Endothelial cell of umbilical vein (primary cell): ENCODE measurements at regions not wholly inside any gene's neighbourhood (a gene's known extent, or its start where the extent isn't known, plus 50 kb on each side); places are given as distances from the start of the nearest gene placed in this dataset.

Experiments used
- BruUV-seq: library from RNA; stranded (reverse); fragments of 400-500 nt; replicated peaks from 2 replicates; lab custom pipeline; 2021; lab: Mats Ljungman, UMichigan
- CTCF ChIA-PET: fragments of 300-600, 350-600 bp; sonication (Branson Sonifier 250); formaldehyde crosslinking; loops from one replicate; lab custom pipeline; 2021; ENCODE audit warnings: antibody characterized with exemption, inconsistent platforms; lab: Charles Lee
- POLR2A ChIA-PET: fragments of 300-600, 350-600 bp; sonication (Branson Sonifier 250); formaldehyde crosslinking; loops from one replicate; lab custom pipeline; 2021; ENCODE audit warnings: antibody characterized with exemption, inconsistent platforms; lab: Charles Lee
- DNase-seq: peaks from one replicate; pipeline ENCODE4 v3.0.0-alpha.2; 2011; ENCODE audit warnings: low read depth, low spot score
- FAIRE-seq: peaks from 2 replicates; lab custom pipeline; 2011; peaks lifted over from hg19 to GRCh38; lab: Jason Lieb, UNC
- H2AFZ ChIP-seq: 2 replicates; pipeline ENCODE4 v1.6.0; 2012; ENCODE audit warnings: low read depth, low read length, control low read depth, inconsistent platforms
- H3K27ac ChIP-seq: 2 replicates; pipeline ENCODE4 v1.5.1; 2011; ENCODE audit warnings: low read depth, mild to moderate bottlenecking, control low read depth, low read length, moderate library complexity; ENCODE audit not compliant: insufficient read depth
- H3K27me3 ChIP-seq, 2 experiments: 2 replicates each; pipeline versions ENCODE4 v1.6.0 to v1.6.1; 2011; ENCODE audit warnings: low read length in 2 of 2, mixed read lengths in 1 of 2; ENCODE audit not compliant: control insufficient read depth in 2 of 2, insufficient read depth in 2 of 2
- H3K36me3 ChIP-seq, 2 experiments: 2 replicates in 1 of 2; 3 replicates in 1 of 2; pipeline ENCODE4 v1.5.1; 2011; ENCODE audit warnings: low read length in 2 of 2, mild to moderate bottlenecking in 1 of 2, moderate library complexity in 1 of 2; ENCODE audit not compliant: control insufficient read depth in 2 of 2, insufficient read depth in 2 of 2; ENCODE audit errors: extremely low read depth in 1 of 2
- H3K4me1 ChIP-seq: 3 replicates; pipeline ENCODE4 v1.5.1; 2011; ENCODE audit warnings: mild to moderate bottlenecking, low read length; ENCODE audit not compliant: control insufficient read depth, insufficient read depth; ENCODE audit errors: extremely low read depth
- H3K4me2 ChIP-seq: 2 replicates; pipeline ENCODE4 v1.6.1; 2011; ENCODE audit warnings: low read length, control low read depth, mixed read lengths; ENCODE audit not compliant: insufficient read depth
- H3K4me3 ChIP-seq, 3 experiments: fragments of 200-600 bp in 1 of 3; sonication (generic), shearing (Covaris generic) in 1 of 3; replicated peaks in 1 of 3; 2 replicates each; pipeline ENCODE4 v1.5.1; 2011 to 2016; ENCODE audit warnings: control low read depth in 3 of 3, low read length in 3 of 3, mild to moderate bottlenecking in 2 of 3, inconsistent platforms in 1 of 3, low read depth in 1 of 3, moderate library complexity in 1 of 3; ENCODE audit not compliant: insufficient read depth in 1 of 3
- H3K79me2 ChIP-seq: 2 replicates; pipeline ENCODE4 v1.6.0; 2012; ENCODE audit warnings: low read length, inconsistent platforms; ENCODE audit not compliant: control insufficient read depth, insufficient read depth
- H3K9ac ChIP-seq: replicated peaks from 2 replicates; pipeline ENCODE3; 2011; ENCODE audit warnings: low read length, control low read depth; ENCODE audit not compliant: insufficient read depth; ENCODE audit errors: extremely low read depth
- H3K9me1 ChIP-seq: replicated peaks from 3 replicates; pipeline ENCODE4 v1.6.0; 2011; ENCODE audit warnings: mild to moderate bottlenecking, low read length; ENCODE audit not compliant: control insufficient read depth, insufficient read depth; ENCODE audit errors: extremely low read depth
- H3K9me3 ChIP-seq: replicated peaks from 2 replicates; pipeline ENCODE4 v1.5.1; 2012; ENCODE audit warnings: low read length, inconsistent platforms; ENCODE audit not compliant: control insufficient read depth, insufficient read depth
- H4K20me1 ChIP-seq: replicated peaks from 2 replicates; pipeline ENCODE3; 2011; ENCODE audit warnings: mild to moderate bottlenecking, low read length; ENCODE audit not compliant: control insufficient read depth, insufficient read depth; ENCODE audit errors: extremely low read depth
- EZH2 ChIP-seq: IDR thresholded peaks from 2 replicates; pipeline ENCODE4 v1.6.1; 2012; ENCODE audit warnings: borderline replicate concordance, low read depth, mild to moderate bottlenecking, moderate library complexity, low read length, inconsistent platforms; ENCODE audit not compliant: severe bottlenecking
- FOS ChIP-seq: IDR thresholded peaks from 2 replicates; pipeline ENCODE4 v1.6.1; 2011; ENCODE audit warnings: mild to moderate bottlenecking, low read length, moderate library complexity, borderline replicate concordance; ENCODE audit not compliant: insufficient read depth
- JUN ChIP-seq: IDR thresholded peaks from 2 replicates; pipeline ENCODE4 v1.6.1; 2011; ENCODE audit warnings: borderline replicate concordance, low read depth; ENCODE audit not compliant: insufficient read length, insufficient read depth
- MYC ChIP-seq: IDR thresholded peaks from one replicate; pipeline ENCODE4 v1.6.1; 2011; ENCODE audit warnings: mild to moderate bottlenecking, low read depth, low read length
- POLR2A ChIP-seq: IDR thresholded peaks from 2 replicates; pipeline ENCODE4 v1.6.1; 2012; ENCODE audit warnings: low read depth, mild to moderate bottlenecking, control low read depth, low read length
- dilution Hi-C: fragments of 300-500 bp; cut with MboI; formaldehyde crosslinking; loops from one replicate; pipeline ENCODE4 v1.15.0; 2019; ENCODE audit warnings: low sequenced_read_pairs; ENCODE audit not compliant: extremely low pct_ligation_motif_present
- intact Hi-C: fragments of 100-400 bp; cut with micrococcal nuclease; formaldehyde crosslinking; loops from one replicate; pipeline ENCODE4 v1.10.0; 2022
- TF ChIP-seq, protein P1 (sequence below): IDR thresholded peaks from 2 replicates; pipeline ENCODE4 v1.6.1; 2011; ENCODE audit not compliant: insufficient read depth, insufficient read length
- TF ChIP-seq, protein P2 (sequence below), 2 donors: IDR thresholded peaks; 1 replicate in 1 of 2; 2 replicates in 1 of 2; pipeline ENCODE4 v1.5.1; 2011; ENCODE audit warnings: low read length in 2 of 2, mild to moderate bottlenecking in 2 of 2, moderate library complexity in 2 of 2, control low read depth in 1 of 2, inconsistent platforms in 1 of 2, low read depth in 1 of 2; ENCODE audit not compliant: insufficient read depth in 1 of 2; ENCODE audit errors: extremely low read depth in 1 of 2

DNA sequence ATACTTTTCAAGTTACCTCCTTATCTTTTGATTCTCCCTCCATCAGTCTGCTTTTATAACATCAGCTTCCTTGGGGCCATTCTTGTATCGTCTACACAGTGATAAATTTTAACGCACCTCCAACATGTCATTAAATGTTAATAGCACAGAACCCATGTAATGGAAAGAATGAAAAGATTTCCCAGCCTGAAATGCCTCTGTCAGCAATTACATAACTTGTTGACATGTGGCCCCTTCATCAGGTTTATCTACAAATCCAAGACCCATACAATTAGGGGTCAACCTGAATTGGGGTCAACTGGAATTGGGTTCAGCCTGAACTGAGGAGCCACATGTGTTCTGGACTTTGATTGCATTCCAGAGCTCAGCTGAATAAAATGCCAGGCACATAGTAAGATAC, 148.2 kb upstream of the KLF7 start:
- BruUV-seq = no TSS peak
- H3K79me2 ChIP-seq = no peaks in the 10 kb centered on the region
- peaks cover 11% of the 10 kb centered on the region for H3K4me1 ChIP-seq
- H3K9ac ChIP-seq = no peak overlapping the region
- dilution Hi-C loops = no loop called here
- no peaks in the 10 kb centered on the region for H4K20me1 ChIP-seq
- no peak overlapping the region for H3K4me2 ChIP-seq
- CTCF ChIA-PET = interaction anchor here (1.2 kb wide), 2 partner anchors 10 to 13 kb away, joined by 3 to 4 read pairs; no protein-coding TSS in a partner anchor
- FAIRE-seq (no peak), DNase-seq (no peak)
- H3K4me3 ChIP-seq = no peak overlapping the region
- POLR2A ChIA-PET = no interaction called here
- intact Hi-C loops = no loop called here
- H3K27me3 ChIP-seq = no peaks in the 10 kb centered on the region
- no peak overlapping the region for H2AFZ ChIP-seq
- no peak overlapping the region for H3K27ac ChIP-seq
- H3K9me1 ChIP-seq = no peaks in the 10 kb centered on the region
- no peaks in the 10 kb centered on the region for H3K9me3 ChIP-seq
- TF ChIP-seq, protein P1, sequence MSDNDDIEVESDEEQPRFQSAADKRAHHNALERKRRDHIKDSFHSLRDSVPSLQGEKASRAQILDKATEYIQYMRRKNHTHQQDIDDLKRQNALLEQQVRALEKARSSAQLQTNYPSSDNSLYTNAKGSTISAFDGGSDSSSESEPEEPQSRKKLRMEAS = no peak
- TF ChIP-seq POLR2A = no peak
- TF ChIP-seq JUN = no peak
- TF ChIP-seq MYC = no peak
- no peak for TF ChIP-seq EZH2
- TF ChIP-seq, protein P2, sequence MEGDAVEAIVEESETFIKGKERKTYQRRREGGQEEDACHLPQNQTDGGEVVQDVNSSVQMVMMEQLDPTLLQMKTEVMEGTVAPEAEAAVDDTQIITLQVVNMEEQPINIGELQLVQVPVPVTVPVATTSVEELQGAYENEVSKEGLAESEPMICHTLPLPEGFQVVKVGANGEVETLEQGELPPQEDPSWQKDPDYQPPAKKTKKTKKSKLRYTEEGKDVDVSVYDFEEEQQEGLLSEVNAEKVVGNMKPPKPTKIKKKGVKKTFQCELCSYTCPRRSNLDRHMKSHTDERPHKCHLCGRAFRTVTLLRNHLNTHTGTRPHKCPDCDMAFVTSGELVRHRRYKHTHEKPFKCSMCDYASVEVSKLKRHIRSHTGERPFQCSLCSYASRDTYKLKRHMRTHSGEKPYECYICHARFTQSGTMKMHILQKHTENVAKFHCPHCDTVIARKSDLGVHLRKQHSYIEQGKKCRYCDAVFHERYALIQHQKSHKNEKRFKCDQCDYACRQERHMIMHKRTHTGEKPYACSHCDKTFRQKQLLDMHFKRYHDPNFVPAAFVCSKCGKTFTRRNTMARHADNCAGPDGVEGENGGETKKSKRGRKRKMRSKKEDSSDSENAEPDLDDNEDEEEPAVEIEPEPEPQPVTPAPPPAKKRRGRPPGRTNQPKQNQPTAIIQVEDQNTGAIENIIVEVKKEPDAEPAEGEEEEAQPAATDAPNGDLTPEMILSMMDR (IDR thresholded peaks at IDR 0.05; ENCODE audit: extremely low read depth in 1 of 2, insufficient read depth in 1 of 2, low read depth in 1 of 2, low read length in 2 of 2) = no peak
- H3K36me3 ChIP-seq = no peaks in the 10 kb centered on the region

DNA sequence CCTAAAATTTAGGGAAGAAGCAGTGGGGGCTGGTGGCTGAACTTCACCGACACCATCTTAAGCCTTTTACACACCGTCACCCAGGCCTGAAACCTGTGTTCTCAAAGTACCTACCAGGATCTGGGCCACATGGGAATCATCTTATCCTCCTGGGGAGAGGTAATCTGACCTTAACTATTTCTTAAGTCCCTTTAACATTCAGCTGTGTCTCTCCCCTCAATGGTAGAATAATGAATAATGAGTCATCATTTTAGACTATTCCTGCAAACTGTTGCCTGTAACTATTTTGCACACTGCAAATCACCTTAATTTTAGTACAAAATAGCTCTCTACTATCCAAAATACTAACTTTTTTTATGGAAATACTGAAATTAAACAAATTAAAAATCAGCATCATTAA, 149.4 kb upstream of the KLF7 start:
- POLR2A ChIA-PET = no interaction called here
- Histone ChIP-seq H3K9me3 (no peaks in the 10 kb centered on the region), H3K27ac (no peak overlapping the region), H2AFZ (no peak overlapping the region), H3K4me1 (peaks cover 11% of the 10 kb centered on the region), H3K27me3 (no peaks in the 10 kb centered on the region), H3K79me2 (no peaks in the 10 kb centered on the region), H3K4me3 (no peak overlapping the region), H3K36me3 (no peaks in the 10 kb centered on the region), H4K20me1 (no peaks in the 10 kb centered on the region), H3K4me2 (no peak overlapping the region), H3K9ac (no peak overlapping the region), H3K9me1 (no peaks in the 10 kb centered on the region)
- TF ChIP-seq, protein P1 = no peak
- peak; percentile 13 for TF ChIP-seq FOS
- DNase-seq (no peak), FAIRE-seq (no peak)
- intact Hi-C loops (no loop called here), dilution Hi-C loops (no loop called here)
- no TSS peak for BruUV-seq
- CTCF ChIA-PET = no interaction called here
